Neural progenitor cell (in vitro differentiated cells): ENCODE measurements at regions not wholly inside any gene's neighbourhood (a gene's known extent, or its start where the extent isn't known, plus 50 kb on each side); places are given as distances from the start of the nearest gene placed in this dataset.

Experiments
- EZH2 ChIP-seq: fragments of 200-600 bp; sonication (generic); IDR thresholded peaks from 2 replicates; pipeline ENCODE4 v1.6.1; 2017; ENCODE audit warnings: antibody characterized with exemption, mild to moderate bottlenecking, moderate library complexity
- TF ChIP-seq, protein P1 (sequence below): fragments of 200-600 bp; sonication (generic); IDR thresholded peaks from 2 replicates; pipeline ENCODE4 v1.5.1; 2017; ENCODE audit warnings: antibody characterized with exemption, mild to moderate bottlenecking

GRCh38 chr9:88307136-88307535 lies 81.1 kb upstream of the SPIN1 start:
- TF ChIP-seq, protein P1, sequence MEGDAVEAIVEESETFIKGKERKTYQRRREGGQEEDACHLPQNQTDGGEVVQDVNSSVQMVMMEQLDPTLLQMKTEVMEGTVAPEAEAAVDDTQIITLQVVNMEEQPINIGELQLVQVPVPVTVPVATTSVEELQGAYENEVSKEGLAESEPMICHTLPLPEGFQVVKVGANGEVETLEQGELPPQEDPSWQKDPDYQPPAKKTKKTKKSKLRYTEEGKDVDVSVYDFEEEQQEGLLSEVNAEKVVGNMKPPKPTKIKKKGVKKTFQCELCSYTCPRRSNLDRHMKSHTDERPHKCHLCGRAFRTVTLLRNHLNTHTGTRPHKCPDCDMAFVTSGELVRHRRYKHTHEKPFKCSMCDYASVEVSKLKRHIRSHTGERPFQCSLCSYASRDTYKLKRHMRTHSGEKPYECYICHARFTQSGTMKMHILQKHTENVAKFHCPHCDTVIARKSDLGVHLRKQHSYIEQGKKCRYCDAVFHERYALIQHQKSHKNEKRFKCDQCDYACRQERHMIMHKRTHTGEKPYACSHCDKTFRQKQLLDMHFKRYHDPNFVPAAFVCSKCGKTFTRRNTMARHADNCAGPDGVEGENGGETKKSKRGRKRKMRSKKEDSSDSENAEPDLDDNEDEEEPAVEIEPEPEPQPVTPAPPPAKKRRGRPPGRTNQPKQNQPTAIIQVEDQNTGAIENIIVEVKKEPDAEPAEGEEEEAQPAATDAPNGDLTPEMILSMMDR: no peak
- no peak for TF ChIP-seq EZH2
